ENCODE measurements at regions not wholly inside any gene's neighbourhood (a gene's known extent, or its start where the extent isn't known, plus 50 kb on each side); places are given as distances from the start of the nearest gene placed in this dataset.

DNA sequence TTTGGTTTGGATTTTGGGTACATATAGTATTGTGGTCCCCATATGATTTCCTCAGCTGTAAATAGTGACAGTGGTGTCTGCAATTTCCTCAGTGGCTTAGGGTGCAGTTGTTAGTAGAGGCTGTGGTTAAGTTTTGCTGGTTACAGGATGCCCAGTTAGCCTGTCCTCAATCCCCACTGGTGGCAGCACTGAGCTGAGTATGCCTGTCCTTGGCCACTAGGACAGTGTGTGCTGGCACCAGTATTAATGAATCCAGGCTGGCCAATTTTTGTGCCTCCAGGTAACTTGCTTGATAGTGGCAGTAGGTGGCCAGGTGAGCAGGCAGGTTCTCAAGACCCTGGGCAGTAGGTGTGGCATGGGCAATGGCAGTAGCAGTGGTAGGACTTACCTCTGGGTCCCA, 973.1 kb downstream of the TMEM182 start:
- TF ChIP-seq POLR2A (IDR thresholded peaks at IDR 0.05; ENCODE audit: low read depth, low read length), result no peak
- DNase-seq (ENCODE audit: insufficient read length, low spot score), result no peak
- FAIRE-seq, result no peak

DNA sequence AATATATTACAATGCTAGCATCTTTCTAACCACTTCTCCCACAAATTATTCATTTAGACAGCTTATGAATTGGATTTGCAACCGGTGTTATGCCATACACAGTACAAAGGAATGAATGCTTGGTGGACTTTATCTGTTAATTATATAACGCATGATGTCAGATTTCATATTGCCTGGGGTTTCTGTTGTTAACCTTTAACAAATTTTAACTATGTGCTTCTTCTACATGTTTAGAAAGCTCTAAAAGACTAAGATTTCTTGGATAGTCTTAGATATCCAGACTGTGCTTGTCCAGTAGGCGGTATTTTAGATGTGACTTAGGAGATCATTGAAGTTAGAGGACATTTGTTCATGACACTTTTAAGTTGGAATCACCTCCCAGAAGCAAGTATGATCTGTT, 976.3 kb downstream of the TMEM182 start:
- no peak for DNase-seq (ENCODE audit: insufficient read length, low spot score)
- TF ChIP-seq POLR2A (IDR thresholded peaks at IDR 0.05; ENCODE audit: low read depth, low read length), result no peak
- no peak for FAIRE-seq

DNA sequence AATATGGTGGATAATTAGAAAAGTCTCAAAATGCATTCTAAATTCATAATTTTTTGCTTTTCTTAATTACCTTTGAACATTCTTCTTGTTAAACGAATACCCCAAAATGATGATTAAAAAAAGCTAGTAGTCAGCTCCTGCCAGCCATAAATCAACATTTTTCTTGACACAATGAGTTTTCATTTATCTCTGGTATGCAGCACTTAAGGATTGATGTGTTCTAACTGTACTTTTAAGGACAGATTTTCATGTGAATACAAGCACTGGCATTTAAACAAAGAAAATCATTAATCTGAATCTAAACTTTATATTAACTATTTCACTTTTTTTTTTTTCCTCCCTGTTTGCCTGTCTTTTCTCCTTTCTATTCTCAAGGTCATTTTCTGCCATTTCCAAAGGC, 976.8 kb downstream of the TMEM182 start:
- no peak for FAIRE-seq
- no peak for TF ChIP-seq POLR2A (IDR thresholded peaks at IDR 0.05; ENCODE audit: low read depth, low read length)
- DNase-seq (ENCODE audit: insufficient read length, low spot score), result no peak

DNA sequence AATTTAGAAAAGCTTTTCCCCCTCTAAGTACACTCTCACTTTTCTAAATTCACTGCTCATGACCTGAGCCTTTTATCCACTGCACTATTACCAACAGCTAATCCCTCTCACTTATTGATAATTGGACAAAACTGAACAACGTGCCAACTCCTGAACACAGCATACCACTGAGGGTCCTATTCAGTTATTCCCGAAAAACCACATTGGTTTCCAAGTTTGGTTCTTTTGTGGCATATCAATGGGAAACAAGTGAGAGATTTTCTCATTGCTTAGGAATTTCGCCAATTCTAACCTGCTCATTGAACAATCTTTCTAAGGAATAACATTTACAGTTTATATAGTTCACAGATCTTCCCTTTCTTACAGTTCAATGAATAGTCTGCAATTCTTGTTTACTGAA, 977.4 kb downstream of the TMEM182 start:
- DNase-seq (ENCODE audit: insufficient read length, low spot score) (no peak), FAIRE-seq (no peak)
- TF ChIP-seq POLR2A (IDR thresholded peaks at IDR 0.05; ENCODE audit: low read depth, low read length), result no peak

DNA sequence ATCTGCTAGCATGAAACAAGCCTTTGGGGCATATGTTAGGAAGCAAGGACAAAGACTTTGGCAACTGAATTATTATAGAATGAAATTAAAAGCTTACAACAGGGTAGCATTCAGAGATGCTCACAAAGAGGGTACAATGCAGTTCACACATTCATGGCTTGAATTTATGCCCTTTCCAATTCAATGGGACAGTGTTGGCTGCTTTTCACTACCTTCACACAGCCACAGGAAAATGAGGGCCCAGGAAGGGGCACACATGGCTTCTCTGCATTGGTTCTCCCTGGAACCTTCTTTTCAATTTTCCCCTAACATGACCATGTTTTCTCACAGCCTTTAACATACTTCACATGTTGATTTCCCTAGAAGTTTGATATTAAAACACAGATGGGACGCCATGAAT, 978.1 kb downstream of the TMEM182 start:
- DNase-seq (ENCODE audit: insufficient read length, low spot score), result no peak
- TF ChIP-seq POLR2A (IDR thresholded peaks at IDR 0.05; ENCODE audit: low read depth, low read length), result no peak
- FAIRE-seq, result no peak

DNA sequence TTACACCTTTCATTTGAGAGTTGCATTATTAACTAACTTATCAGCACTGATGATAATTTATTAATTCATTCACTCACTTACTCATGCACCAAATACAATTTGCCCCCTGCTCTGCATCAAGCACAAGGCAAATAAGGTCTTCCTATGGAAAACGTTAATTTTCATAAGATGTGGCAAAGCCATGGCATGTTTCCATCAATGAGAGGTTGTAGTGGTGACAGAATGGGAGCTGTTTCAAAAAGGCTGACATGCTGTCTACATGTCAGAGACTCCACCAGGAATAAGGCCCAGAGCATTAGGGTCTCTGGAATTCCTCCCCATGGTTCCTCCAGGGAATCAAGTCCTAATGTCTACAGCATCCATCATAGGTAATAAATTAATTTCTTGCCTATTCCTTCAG, 978.8 kb downstream of the TMEM182 start:
- no peak for DNase-seq (ENCODE audit: insufficient read length, low spot score)
- FAIRE-seq, result no peak
- TF ChIP-seq POLR2A (IDR thresholded peaks at IDR 0.05; ENCODE audit: low read depth, low read length), result no peak

DNA sequence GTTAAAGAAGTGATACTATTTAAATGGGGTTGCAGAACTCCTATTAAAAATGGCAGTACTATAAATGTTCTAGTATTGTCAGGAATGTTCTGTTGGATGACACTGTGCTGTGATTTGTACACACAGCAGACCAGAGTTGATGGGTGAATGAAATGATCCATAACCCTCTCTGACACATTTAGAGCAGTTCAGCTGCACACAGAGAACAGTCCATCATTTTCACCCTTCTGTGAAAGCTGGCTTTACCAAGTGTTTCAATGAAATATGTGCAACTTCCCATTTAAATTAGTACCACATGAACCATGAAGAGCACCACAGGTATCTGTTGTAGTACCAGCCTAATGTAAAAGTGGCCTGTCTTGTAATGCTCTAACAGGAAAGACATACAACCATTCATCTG, 981.4 kb downstream of the TMEM182 start:
- DNase-seq (ENCODE audit: insufficient read length, low spot score) (no peak), FAIRE-seq (no peak)
- no peak for TF ChIP-seq POLR2A (IDR thresholded peaks at IDR 0.05; ENCODE audit: low read depth, low read length)

DNA sequence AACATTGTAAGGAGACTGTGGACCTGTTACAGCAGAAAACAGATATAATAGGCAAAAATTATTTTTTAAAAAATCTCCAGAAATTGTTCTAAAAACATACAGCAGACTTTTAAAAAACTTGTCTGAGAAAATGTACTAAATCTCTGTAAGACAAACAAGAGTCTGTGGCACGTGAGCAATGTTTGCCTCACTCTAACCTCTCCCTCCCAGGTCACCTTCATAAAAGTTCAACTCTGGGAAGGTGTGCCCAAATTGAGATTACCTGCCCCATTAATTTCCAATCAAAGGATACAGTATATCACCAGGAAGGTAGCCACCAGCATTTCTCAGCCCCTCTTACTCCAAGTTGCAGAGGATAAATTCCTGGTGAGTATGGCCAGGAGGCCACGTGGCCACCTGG, 992.7 kb downstream of the TMEM182 start:
- no peak for TF ChIP-seq POLR2A (IDR thresholded peaks at IDR 0.05; ENCODE audit: low read depth, low read length)
- FAIRE-seq, result no peak
- DNase-seq (ENCODE audit: insufficient read length, low spot score), result no peak

DNA sequence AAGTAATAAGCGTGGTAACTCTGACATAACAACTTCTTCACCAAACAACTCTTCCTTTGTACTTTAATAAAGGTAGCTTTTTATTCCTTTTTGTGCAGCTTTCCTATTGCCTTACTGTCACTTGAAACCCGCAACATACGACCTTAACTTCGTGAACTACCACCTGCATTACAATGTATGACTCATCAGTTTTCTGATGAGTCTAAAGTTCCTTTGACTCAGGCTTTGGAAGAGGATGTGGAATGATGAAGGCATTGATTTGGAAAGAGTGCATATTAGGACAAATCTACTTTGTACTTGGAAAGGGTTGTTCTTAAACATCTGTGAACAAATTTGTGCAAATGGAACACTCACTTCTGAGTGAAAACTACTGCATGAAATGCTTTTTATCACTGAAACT, 1012.1 kb downstream of the TMEM182 start:
- TF ChIP-seq POLR2A (IDR thresholded peaks at IDR 0.05; ENCODE audit: low read depth, low read length), result no peak
- FAIRE-seq, result no peak
- DNase-seq (ENCODE audit: insufficient read length, low spot score), result no peak

DNA sequence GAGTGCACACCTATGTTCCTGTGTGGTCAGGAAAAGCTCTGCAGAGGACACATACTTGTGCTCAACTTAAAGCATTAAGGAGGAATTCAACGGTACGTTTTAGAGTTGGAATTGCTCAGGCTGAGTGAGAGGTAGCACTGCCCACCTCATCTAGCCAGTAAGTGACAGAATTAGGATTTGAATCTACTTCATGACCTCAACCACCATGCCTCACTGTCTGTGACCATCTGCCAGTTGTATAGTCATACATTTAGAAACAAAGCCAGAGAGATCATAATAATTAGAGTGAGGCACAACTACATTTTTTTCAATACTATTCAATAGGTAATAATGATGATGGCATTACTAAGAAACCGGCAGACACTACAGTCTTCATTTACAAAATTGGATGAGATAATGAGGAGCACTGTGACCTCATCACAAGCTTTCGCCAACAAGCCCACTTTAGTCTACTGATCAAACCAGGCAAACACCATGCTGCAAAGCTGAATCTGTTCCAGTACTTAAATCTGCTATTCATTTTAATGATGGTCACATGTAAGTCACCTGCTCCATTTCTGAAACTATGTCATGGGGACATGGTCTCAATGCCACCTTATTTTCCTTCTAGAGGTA, 1018.4 kb downstream of the TMEM182 start:
- DNase-seq (ENCODE audit: insufficient read length, low spot score) (no peak), FAIRE-seq (no peak)
- TF ChIP-seq POLR2A (IDR thresholded peaks at IDR 0.05; ENCODE audit: low read depth, low read length), result no peak

DNA sequence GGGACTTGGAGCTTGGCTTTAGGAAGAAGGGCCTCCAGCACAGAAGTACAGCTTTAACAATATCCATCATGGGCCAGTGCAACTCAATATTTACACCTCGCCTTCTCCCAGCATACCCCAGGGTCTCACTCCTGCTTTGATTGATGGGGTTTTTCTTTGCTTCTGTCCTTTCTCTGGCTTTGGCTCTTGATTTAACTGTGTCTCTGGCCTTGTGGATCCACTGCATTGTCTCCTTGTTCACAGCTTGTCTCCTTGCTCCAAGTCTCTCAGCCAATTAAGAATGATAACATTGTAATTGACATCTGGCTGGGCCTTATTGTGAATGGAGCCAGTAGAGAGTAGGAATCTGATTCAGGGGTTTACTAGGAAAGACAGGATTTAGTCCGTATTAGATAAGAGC, 1019.5 kb downstream of the TMEM182 start:
- no peak for DNase-seq (ENCODE audit: insufficient read length, low spot score)
- no peak for TF ChIP-seq POLR2A (IDR thresholded peaks at IDR 0.05; ENCODE audit: low read depth, low read length)
- FAIRE-seq, result no peak

DNA sequence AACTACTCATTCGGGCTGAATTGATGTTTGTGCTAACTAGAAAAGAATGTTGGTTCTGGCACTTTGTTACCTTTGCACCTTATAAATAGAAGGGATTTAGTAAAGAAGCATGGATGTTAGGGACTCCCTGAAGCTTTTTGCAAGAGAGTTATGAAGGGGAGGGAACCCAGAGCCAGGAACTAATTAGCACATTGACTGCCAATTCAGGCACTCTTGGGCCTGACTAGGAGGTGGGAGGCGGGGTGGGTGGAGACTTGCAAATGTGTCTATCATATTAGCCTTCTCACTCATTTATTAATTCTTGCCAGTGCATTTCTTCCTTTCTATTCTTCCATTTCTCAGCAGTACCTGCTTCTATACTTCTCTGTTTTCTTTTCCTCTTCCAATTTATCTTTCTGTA, 1022.4 kb downstream of the TMEM182 start:
- no peak for DNase-seq (ENCODE audit: insufficient read length, low spot score)
- TF ChIP-seq POLR2A (IDR thresholded peaks at IDR 0.05; ENCODE audit: low read depth, low read length), result no peak
- no peak for FAIRE-seq

DNA sequence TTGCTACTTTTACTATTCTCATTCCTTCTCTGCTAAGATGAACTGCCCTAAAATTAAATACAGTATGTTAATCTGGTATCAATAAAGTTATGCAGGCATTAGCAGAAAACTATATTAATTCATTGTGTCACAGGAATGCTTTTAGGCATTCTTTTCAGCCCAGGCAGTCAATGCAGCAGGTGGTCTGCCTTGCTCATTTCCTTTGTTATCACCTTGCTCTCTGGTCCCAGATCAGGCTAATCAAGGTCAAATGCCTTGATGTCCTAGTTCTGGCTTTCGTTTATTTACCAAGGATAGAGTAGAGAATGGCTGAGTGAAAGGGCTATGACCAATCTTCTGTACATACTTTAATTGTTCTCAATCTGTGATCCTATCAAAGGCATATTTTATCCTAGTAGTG, 1023.6 kb downstream of the TMEM182 start:
- TF ChIP-seq POLR2A (IDR thresholded peaks at IDR 0.05; ENCODE audit: low read depth, low read length), result no peak
- no peak for FAIRE-seq
- DNase-seq (ENCODE audit: insufficient read length, low spot score), result no peak

DNA sequence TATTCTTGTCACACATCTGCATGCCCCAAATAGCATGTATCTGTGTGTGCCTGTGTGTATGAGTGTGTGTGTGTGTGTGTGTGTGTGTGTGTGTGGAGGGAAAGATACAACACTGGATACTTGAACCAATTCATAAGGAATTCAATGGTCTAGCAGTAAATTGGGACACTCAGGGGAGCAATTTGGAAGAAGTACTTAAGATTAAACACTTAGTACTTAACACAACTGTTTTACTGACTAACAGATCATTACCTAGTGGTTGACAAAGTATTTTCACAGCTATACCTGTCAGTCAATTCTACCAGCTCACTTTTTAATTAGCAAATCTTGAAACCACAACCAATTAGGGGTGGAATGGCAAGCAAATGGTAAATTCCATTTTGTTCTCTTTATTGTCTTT, 1024.1 kb downstream of the TMEM182 start:
- DNase-seq (ENCODE audit: insufficient read length, low spot score) (no peak), FAIRE-seq (no peak)

DNA sequence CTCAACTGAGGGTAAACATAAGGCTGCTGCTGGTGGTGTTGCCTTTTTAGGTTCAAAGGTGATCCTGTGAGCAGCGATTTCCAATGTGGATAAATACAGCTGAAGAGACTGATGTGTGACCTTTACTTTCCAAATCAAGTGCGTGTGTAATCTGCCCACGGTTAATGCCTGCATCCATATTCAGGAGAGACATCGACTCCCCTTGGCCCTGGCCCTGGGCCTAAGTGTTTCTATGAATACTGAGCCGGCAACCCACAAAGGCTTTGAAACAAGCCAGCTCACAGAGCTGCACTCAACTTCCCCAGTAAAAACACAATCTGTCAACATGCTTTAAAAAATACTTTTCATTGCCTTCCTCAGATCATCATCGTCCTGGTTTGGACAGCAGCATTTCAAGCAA, 1026.6 kb downstream of the TMEM182 start:
- TF ChIP-seq POLR2A (IDR thresholded peaks at IDR 0.05; ENCODE audit: low read depth, low read length), result no peak
- DNase-seq (ENCODE audit: insufficient read length, low spot score) (no peak), FAIRE-seq (no peak)

More for the DNA sequence above, 1024.1 kb downstream of the TMEM182 start:
- TF ChIP-seq POLR2A (IDR thresholded peaks at IDR 0.05; ENCODE audit: low read depth, low read length), result no peak

DNA sequence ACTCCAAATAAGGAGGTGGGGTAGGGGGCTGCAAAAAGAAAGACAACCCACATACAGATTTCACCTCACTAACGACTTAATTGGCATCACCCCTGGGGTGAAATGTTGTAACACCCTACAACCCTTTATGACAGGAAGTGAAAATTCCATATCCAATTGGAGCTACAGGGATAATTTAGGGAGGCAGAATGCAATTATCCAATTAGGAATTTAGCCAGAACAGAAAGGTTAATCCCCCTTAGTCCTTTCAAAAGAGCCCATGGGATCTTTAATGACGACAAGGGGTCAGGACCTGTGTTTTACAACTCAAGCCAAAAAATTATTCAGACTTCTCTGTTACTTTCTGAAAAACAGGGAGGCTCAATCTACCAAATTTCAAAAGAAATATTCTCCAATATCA, 1027.1 kb downstream of the TMEM182 start:
- no peak for DNase-seq (ENCODE audit: insufficient read length, low spot score)
- FAIRE-seq, result no peak
- TF ChIP-seq POLR2A (IDR thresholded peaks at IDR 0.05; ENCODE audit: low read depth, low read length), result no peak

Data from H54 (cell line).